HEK293 (cell line): ENCODE measurements at regions not wholly inside any gene's neighbourhood (a gene's known extent, or its start where the extent isn't known, plus 50 kb on each side); places are given as distances from the start of the nearest gene placed in this dataset.
A peak's percentile ranks its signal among the peaks of the same experiment; 100 is the strongest.
"Not testable (repeated sequence)": the region's sequence is repeated elsewhere in the genome, so short reads cannot be mapped to it uniquely, and the experiment has no call there.

Source experiments
- CTCF ChIA-PET: fragments of 350-600 bp; formaldehyde crosslinking; extraction: SDS; loops from one replicate; lab custom pipeline; 2021; ENCODE audit warnings: antibody characterized with exemption; lab: Yijun Ruan, JAX
- POLR2A ChIA-PET: fragments of 300-600 bp; formaldehyde crosslinking; extraction: SDS; loops from one replicate; lab custom pipeline; 2020; ENCODE audit warnings: antibody characterized with exemption, inconsistent platforms; lab: Yijun Ruan, JAX
- H3K27ac ChIP-seq: fragments of 200-500 bp; sonication (Bioruptor generic); 2 replicates; pipeline ENCODE4 v1.5.1; 2014; ENCODE audit warnings: low read depth, low read length, control low read depth, inconsistent platforms; ENCODE audit errors: extremely low read depth
- H3K36me3 ChIP-seq, 2 experiments: fragments of 200-500 bp in 1 of 2; sonication (Bioruptor generic) in 1 of 2; 1 replicate in 1 of 2; 2 replicates in 1 of 2; pipeline ENCODE4 v1.5.1; 2014 to 2017; ENCODE audit warnings: inconsistent platforms in 2 of 2, low read length in 2 of 2; ENCODE audit not compliant: control insufficient read depth in 2 of 2, insufficient read depth in 1 of 2
- H3K4me1 ChIP-seq: fragments of 200-500 bp; sonication (Bioruptor generic); 2 replicates; pipeline ENCODE4 v1.5.1; 2014; ENCODE audit warnings: mild to moderate bottlenecking, low read length, inconsistent platforms; ENCODE audit not compliant: control insufficient read depth, insufficient read depth
- H3K4me3 ChIP-seq: 2 replicates; pipeline ENCODE4 v1.5.1; 2011; ENCODE audit warnings: low read depth, mild to moderate bottlenecking, control low read depth, low read length, moderate library complexity
- H3K9me3 ChIP-seq: fragments of 200-500 bp; sonication (Bioruptor generic); 2 replicates; pipeline ENCODE4 v1.5.1; 2014; ENCODE audit warnings: low read depth, low read length, inconsistent platforms; ENCODE audit not compliant: control insufficient read depth, insufficient read depth
- ATF2 ChIP-seq: fragments of 450-650 bp; formaldehyde crosslinking; IDR thresholded peaks from 2 replicates; pipeline ENCODE4 v1.5.1; 2016; ENCODE audit warnings: missing biosample characterization, missing genetic modification characterization, low read depth
- BCL6B ChIP-seq: fragments of 450-650 bp; formaldehyde crosslinking; IDR thresholded peaks from 2 replicates; pipeline ENCODE4 v1.5.1; 2017; ENCODE audit warnings: missing biosample characterization, missing genetic modification characterization
- GLI2 ChIP-seq: fragments of 450-650 bp; formaldehyde crosslinking; IDR thresholded peaks from 2 replicates; pipeline ENCODE4; 2017; ENCODE audit warnings: missing biosample characterization, missing genetic modification characterization, low read depth, borderline replicate concordance
- KLF16 ChIP-seq: fragments of 450-650 bp; formaldehyde crosslinking; IDR thresholded peaks from 2 replicates; pipeline ENCODE4 v1.5.1; 2017; ENCODE audit warnings: missing biosample characterization, missing genetic modification characterization
- KLF9 ChIP-seq: fragments of 450-650 bp; formaldehyde crosslinking; IDR thresholded peaks from 2 replicates; pipeline ENCODE4 v1.5.1; 2016; ENCODE audit warnings: missing biosample characterization, missing genetic modification characterization, low read depth
- SALL2 ChIP-seq: fragments of 450-650 bp; formaldehyde crosslinking; IDR thresholded peaks from 2 replicates; pipeline ENCODE4 v1.5.0; 2017; ENCODE audit warnings: missing biosample characterization, mild to moderate bottlenecking, missing genetic modification characterization, borderline replicate concordance
- SP7 ChIP-seq: fragments of 450-650 bp; formaldehyde crosslinking; IDR thresholded peaks from 2 replicates; pipeline ENCODE4 v1.5.1; 2016; ENCODE audit warnings: missing biosample characterization, missing genetic modification characterization
- TCF7L2 ChIP-seq: IDR thresholded peaks from 2 replicates; pipeline ENCODE4 v1.6.1; 2011; ENCODE audit warnings: low read depth, mild to moderate bottlenecking, inconsistent platforms, low read length, moderate library complexity, borderline replicate concordance
- ZBTB21 ChIP-seq: fragments of 450-650 bp; formaldehyde crosslinking; IDR thresholded peaks from 2 replicates; pipeline ENCODE4 v1.5.1; 2017; ENCODE audit warnings: missing biosample characterization, missing genetic modification characterization
- ZFP41 ChIP-seq: fragments of 450-650 bp; formaldehyde crosslinking; IDR thresholded peaks from 2 replicates; pipeline ENCODE4 v1.5.1; 2016; ENCODE audit warnings: missing biosample characterization, missing genetic modification characterization, borderline replicate concordance
- ZIC2 ChIP-seq: fragments of 450-650 bp; formaldehyde crosslinking; IDR thresholded peaks from 2 replicates; pipeline ENCODE4 v1.5.1; 2016; ENCODE audit warnings: missing biosample characterization, missing genetic modification characterization
- ZNF112 ChIP-seq: fragments of 450-650 bp; formaldehyde crosslinking; IDR thresholded peaks from 2 replicates; pipeline ENCODE4 v1.5.0; 2017; ENCODE audit warnings: missing biosample characterization, missing genetic modification characterization
- ZNF202 ChIP-seq: fragments of 450-650 bp; formaldehyde crosslinking; IDR thresholded peaks from 2 replicates; pipeline ENCODE4 v1.5.1; 2016; ENCODE audit warnings: missing biosample characterization, missing genetic modification characterization, borderline replicate concordance
- ZNF292 ChIP-seq: fragments of 450-650 bp; formaldehyde crosslinking; IDR thresholded peaks from 2 replicates; pipeline ENCODE4 v1.5.1; 2016; ENCODE audit warnings: low read depth, missing biosample characterization, missing genetic modification characterization, borderline replicate concordance
- ZNF473 ChIP-seq: fragments of 450-650 bp; formaldehyde crosslinking; IDR thresholded peaks from 2 replicates; pipeline ENCODE4 v1.5.1; 2017; ENCODE audit warnings: missing biosample characterization, missing genetic modification characterization
- ZNF596 ChIP-seq: fragments of 450-650 bp; IDR thresholded peaks from 2 replicates; pipeline ENCODE4 v1.5.0; 2018; ENCODE audit warnings: missing biosample characterization, mild to moderate bottlenecking, missing genetic modification characterization, moderate library complexity
- ZNF629 ChIP-seq: fragments of 450-650 bp; formaldehyde crosslinking; IDR thresholded peaks from 2 replicates; pipeline ENCODE4 v1.5.1; 2017; ENCODE audit warnings: missing biosample characterization, missing genetic modification characterization
- ZNF837 ChIP-seq: fragments of 450-650 bp; formaldehyde crosslinking; IDR thresholded peaks from 2 replicates; pipeline ENCODE4 v1.5.1; 2016; ENCODE audit warnings: missing biosample characterization, missing genetic modification characterization
- TF ChIP-seq, protein P1 (sequence below): fragments of 450-650 bp; formaldehyde crosslinking; IDR thresholded peaks from 2 replicates; pipeline ENCODE4 v1.5.1; 2017; ENCODE audit warnings: missing biosample characterization, mild to moderate bottlenecking, missing genetic modification characterization, moderate library complexity

GRCh38 chr12:3427956-3428355, 63.0 kb upstream of the PRMT8 start:
- TF ChIP-seq KLF16 (tag by site-specific recombination) = no peak
- 0 out of 2 replicates have a peak, but pooled peaks have one; percentile 13 for TF ChIP-seq ZIC2 (tag by site-specific recombination)
- TF ChIP-seq ZNF292 = no peak
- no peak for TF ChIP-seq ZFP41 (tag by site-specific recombination)
- TF ChIP-seq TCF7L2 = peak; percentile 32; the same call in 1 of the 2 replicates
- TF ChIP-seq ZNF473 (tag by site-specific recombination) = no peak
- no peak for TF ChIP-seq GLI2
- POLR2A ChIA-PET = no interaction called here
- H3K36me3 ChIP-seq = no peaks in the 10 kb centered on the region

GRCh38 chr12:3428631-3429030, 62.4 kb upstream of the PRMT8 start:
- no peaks in the 10 kb centered on the region for H3K9me3 ChIP-seq
- H3K27ac ChIP-seq = no peak overlapping the region
- ChIA-PET POLR2A (no interaction called here), CTCF (no interaction called here)
- H3K4me3 ChIP-seq = no peak overlapping the region
- no peaks in the 10 kb centered on the region for H3K36me3 ChIP-seq
- no peak for TF ChIP-seq ZBTB21 (tag by site-specific recombination)
- peak; percentile 90 for TF ChIP-seq ZNF596 (tag by site-specific recombination)
- peak; percentile 71; the same call in 1 of the 2 replicates for TF ChIP-seq ZNF202 (tag by site-specific recombination)
- H3K4me1 ChIP-seq = no peaks in the 10 kb centered on the region

More at GRCh38 chr12:3427956-3428355, 63.0 kb upstream of the PRMT8 start:
- CTCF ChIA-PET = no interaction called here
- H3K4me3 ChIP-seq = no peak overlapping the region
- H3K4me1 ChIP-seq = no peaks in the 10 kb centered on the region
- H3K9me3 ChIP-seq = no peaks in the 10 kb centered on the region
- H3K27ac ChIP-seq = no peak overlapping the region

DNA sequence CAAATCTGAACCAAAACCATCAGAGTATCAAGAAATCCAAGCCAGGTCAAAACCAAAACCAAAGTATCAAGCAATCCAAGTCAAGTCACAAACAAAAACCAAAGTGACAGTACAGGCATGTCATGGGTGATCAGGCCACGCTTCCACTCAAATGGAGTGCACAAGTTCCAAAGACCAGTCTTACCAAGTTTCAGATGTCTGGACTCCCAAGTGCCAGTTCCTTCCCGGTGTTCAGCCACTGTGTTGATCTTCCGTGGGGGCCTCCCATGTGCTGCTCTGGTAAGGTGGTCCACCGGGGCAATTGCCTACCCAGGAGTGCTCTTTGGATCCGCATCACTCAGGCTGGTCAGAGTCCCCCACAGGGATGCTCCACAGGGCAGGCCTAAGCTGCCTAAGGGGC, 61.5 kb upstream of the PRMT8 start:
- CTCF ChIA-PET, H3K4me3 ChIP-seq, H3K4me1 ChIP-seq, H3K27ac ChIP-seq, POLR2A ChIA-PET, H3K36me3 ChIP-seq, H3K9me3 ChIP-seq: not testable (repeated sequence)

DNA sequence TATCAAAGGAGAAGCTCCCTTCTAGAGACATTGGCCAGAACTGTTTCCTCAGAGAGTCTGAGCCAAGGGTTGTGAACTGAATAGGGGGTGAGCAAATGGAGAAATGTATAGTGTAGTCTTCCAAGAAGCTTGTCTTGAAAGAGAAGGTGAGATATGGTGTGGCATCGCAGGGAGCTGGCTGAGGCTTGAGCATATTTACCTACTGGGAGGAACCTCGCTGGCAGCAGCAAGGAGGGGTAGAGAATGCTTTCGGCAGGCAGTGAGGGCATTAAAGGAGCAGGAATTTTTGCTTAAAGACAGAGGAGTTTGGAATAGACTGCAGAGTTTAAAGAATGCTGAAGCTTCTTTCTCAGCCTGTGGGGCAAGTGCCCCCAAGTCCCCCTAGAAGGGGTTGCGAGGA, 59.3 kb upstream of the PRMT8 start:
- no peak overlapping the region for H3K4me3 ChIP-seq
- H3K36me3 ChIP-seq = no peaks in the 10 kb centered on the region
- no peak overlapping the region for H3K27ac ChIP-seq
- TF ChIP-seq, protein P1, sequence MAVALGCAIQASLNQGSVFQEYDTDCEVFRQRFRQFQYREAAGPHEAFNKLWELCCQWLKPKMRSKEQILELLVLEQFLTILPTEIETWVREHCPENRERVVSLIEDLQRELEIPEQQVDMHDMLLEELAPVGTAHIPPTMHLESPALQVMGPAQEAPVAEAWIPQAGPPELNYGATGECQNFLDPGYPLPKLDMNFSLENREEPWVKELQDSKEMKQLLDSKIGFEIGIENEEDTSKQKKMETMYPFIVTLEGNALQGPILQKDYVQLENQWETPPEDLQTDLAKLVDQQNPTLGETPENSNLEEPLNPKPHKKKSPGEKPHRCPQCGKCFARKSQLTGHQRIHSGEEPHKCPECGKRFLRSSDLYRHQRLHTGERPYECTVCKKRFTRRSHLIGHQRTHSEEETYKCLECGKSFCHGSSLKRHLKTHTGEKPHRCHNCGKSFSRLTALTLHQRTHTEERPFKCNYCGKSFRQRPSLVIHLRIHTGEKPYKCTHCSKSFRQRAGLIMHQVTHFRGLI (tag by site-specific recombination) = no peak
- TF ChIP-seq SALL2 (no peak), ATF2 (tag by site-specific recombination) (no peak), ZNF837 (tag by site-specific recombination) (no peak), BCL6B (tag by site-specific recombination) (no peak), SP7 (tag by site-specific recombination) (no peak), ZNF112 (tag by site-specific recombination) (no peak), ZNF629 (tag by site-specific recombination) (no peak), ZNF473 (tag by site-specific recombination) (no peak), KLF9 (tag by site-specific recombination) (no peak)
- no peaks in the 10 kb centered on the region for H3K9me3 ChIP-seq
- POLR2A ChIA-PET = no interaction called here
- CTCF ChIA-PET = interaction anchor here (0.6 to 1.0 kb wide), 2 partner anchors 63 to 131 kb away, joined by 3 to 4 read pairs; no protein-coding TSS in a partner anchor
- no peaks in the 10 kb centered on the region for H3K4me1 ChIP-seq
